ENCODE measurements at regions not wholly inside any gene's neighbourhood (a gene's known extent, or its start where the extent isn't known, plus 50 kb on each side); places are given as distances from the start of the nearest gene placed in this dataset.

DNA sequence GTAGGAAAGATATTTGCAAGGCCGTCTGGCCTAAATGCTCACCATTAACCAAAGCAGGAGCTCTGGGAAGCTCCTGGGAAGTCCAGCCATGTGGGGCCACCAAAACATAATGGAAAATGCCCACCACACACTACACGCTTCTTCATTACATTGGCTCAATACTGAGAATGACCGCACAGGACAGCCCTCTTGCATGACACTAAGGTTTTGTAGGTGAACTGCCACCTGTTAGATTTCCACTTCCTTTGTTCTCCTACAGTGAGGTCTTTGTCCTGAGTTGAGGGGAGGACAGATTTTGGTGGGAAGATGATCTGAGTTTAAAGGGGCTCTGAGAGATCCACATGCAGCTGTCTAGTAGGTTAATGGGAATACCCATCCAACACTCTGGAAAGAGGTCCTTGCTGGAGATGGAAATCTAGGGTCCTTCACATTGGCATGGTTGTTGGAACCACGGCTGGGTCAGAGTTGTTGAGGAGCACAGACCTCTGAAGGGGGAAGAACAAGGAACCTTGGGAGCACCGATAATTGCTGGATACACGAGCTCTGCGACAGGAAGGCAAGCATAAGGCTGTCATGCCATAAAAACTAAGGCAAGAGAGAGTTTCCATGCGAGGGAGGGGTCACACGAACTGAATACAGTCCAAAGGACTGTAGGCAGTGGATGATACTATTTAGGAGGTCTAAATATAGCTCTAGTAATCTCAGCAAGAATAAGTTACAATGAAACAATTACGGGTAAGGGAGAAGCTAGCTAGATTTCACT lies 105.5 kb upstream of the IRF2BP2 start:
- H3K36me3 ChIP-seq (ENCODE audit: control insufficient read depth in 2 of 2, extremely low read depth in 1 of 2, insufficient read depth in 2 of 2, low read length in 2 of 2): no peaks in the 10 kb centered on the region
- DNase-seq (ENCODE audit: low read depth, low spot score) (no peak), FAIRE-seq (no peak)
- TF ChIP-seq EZH2 (IDR thresholded peaks at IDR 0.05; ENCODE audit: low read length): no peak
- TF ChIP-seq, protein P1, sequence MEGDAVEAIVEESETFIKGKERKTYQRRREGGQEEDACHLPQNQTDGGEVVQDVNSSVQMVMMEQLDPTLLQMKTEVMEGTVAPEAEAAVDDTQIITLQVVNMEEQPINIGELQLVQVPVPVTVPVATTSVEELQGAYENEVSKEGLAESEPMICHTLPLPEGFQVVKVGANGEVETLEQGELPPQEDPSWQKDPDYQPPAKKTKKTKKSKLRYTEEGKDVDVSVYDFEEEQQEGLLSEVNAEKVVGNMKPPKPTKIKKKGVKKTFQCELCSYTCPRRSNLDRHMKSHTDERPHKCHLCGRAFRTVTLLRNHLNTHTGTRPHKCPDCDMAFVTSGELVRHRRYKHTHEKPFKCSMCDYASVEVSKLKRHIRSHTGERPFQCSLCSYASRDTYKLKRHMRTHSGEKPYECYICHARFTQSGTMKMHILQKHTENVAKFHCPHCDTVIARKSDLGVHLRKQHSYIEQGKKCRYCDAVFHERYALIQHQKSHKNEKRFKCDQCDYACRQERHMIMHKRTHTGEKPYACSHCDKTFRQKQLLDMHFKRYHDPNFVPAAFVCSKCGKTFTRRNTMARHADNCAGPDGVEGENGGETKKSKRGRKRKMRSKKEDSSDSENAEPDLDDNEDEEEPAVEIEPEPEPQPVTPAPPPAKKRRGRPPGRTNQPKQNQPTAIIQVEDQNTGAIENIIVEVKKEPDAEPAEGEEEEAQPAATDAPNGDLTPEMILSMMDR (optimal IDR thresholded peaks at IDR 0.05 in 1 of 3, IDR thresholded peaks at IDR 0.05 in 1 of 3, conservative IDR thresholded peaks at IDR 0.05 in 1 of 3; ENCODE audit: extremely low read depth in 1 of 3, insufficient read depth in 2 of 3, low read length in 3 of 3): no peak
- no peaks in the 10 kb centered on the region for H3K9me3 ChIP-seq (ENCODE audit: control insufficient read depth, low read depth, low read length)
- no peaks in the 10 kb centered on the region for H3K27me3 ChIP-seq (ENCODE audit: control insufficient read depth, extremely low read depth, insufficient read depth, low read length)
- H2AFZ ChIP-seq (ENCODE audit: control insufficient read depth, low read length): no peak overlapping the region
- H3K9me1 ChIP-seq (ENCODE audit: control insufficient read depth, extremely low read depth, insufficient read depth, low read length): no peaks in the 10 kb centered on the region
- no peaks in the 10 kb centered on the region for H4K20me1 ChIP-seq (ENCODE audit: control insufficient read depth, extremely low read depth, insufficient read depth, low read length)
- H3K27ac ChIP-seq (ENCODE audit: control insufficient read depth, insufficient read depth, low read length): no peak overlapping the region
- H3K4me1 ChIP-seq (ENCODE audit: control insufficient read depth, extremely low read depth, insufficient read depth, low read length): no peaks in the 10 kb centered on the region
- H3K79me2 ChIP-seq (ENCODE audit: control insufficient read depth, insufficient read depth, low read length): no peaks in the 10 kb centered on the region
- H3K9ac ChIP-seq (ENCODE audit: control insufficient read depth, extremely low read depth, insufficient read depth, low read length): no peak overlapping the region
- dilution Hi-C loops (cut with MboI; ENCODE audit: extremely low pct_ligation_motif_present, low sequenced_read_pairs): no loop called here
- H3K4me3 ChIP-seq (ENCODE audit: control insufficient read depth in 2 of 3, extremely low read depth in 1 of 3, insufficient read depth in 2 of 3, low read depth in 1 of 3, low read length in 3 of 3): no peak overlapping the region
- no peak overlapping the region for H3K4me2 ChIP-seq (ENCODE audit: control insufficient read depth, extremely low read depth, insufficient read depth, low read depth, low read length)

DNA sequence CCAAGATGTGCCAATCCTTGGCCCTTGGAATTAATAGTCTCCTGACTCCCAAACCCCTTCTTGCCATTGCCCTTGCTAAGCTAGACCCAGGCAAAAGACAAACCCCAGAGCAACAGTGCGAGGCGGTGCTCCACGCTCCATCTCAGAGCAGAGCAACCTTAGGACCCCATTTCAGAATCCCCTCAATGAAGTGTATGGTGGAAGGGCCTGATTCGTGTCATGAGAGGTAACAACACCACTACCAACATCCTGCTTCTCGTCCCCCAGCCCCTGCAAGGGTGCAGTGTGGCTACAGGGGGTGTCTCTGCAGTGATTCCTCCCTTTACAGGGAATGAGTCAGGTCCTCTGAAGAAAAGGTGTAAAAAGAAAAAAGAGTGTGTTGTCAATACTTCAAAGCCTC lies 103.9 kb upstream of the IRF2BP2 start:
- H3K27me3 ChIP-seq (ENCODE audit: control insufficient read depth, extremely low read depth, insufficient read depth, low read length): no peaks in the 10 kb centered on the region
- no peaks in the 10 kb centered on the region for H3K36me3 ChIP-seq (ENCODE audit: control insufficient read depth in 2 of 2, extremely low read depth in 1 of 2, insufficient read depth in 2 of 2, low read length in 2 of 2)
- no peak for DNase-seq (ENCODE audit: low read depth, low spot score)
- H3K4me3 ChIP-seq (ENCODE audit: control insufficient read depth in 2 of 3, extremely low read depth in 1 of 3, insufficient read depth in 2 of 3, low read depth in 1 of 3, low read length in 3 of 3): no peak overlapping the region
- H3K4me1 ChIP-seq (ENCODE audit: control insufficient read depth, extremely low read depth, insufficient read depth, low read length): peaks cover 7% of the 10 kb centered on the region
- H3K79me2 ChIP-seq (ENCODE audit: control insufficient read depth, insufficient read depth, low read length): no peaks in the 10 kb centered on the region
- H2AFZ ChIP-seq (ENCODE audit: control insufficient read depth, low read length): no peak overlapping the region
- dilution Hi-C loops (cut with MboI; ENCODE audit: extremely low pct_ligation_motif_present, low sequenced_read_pairs): no loop called here
- no peaks in the 10 kb centered on the region for H3K9me3 ChIP-seq (ENCODE audit: control insufficient read depth, low read depth, low read length)
- no peak overlapping the region for H3K27ac ChIP-seq (ENCODE audit: control insufficient read depth, insufficient read depth, low read length)
- FAIRE-seq: no peak
- H3K9ac ChIP-seq (ENCODE audit: control insufficient read depth, extremely low read depth, insufficient read depth, low read length): no peak overlapping the region
- TF ChIP-seq EZH2 (IDR thresholded peaks at IDR 0.05; ENCODE audit: low read length): no peak
- TF ChIP-seq, protein P1 (optimal IDR thresholded peaks at IDR 0.05 in 1 of 3, IDR thresholded peaks at IDR 0.05 in 1 of 3, conservative IDR thresholded peaks at IDR 0.05 in 1 of 3; ENCODE audit: extremely low read depth in 1 of 3, insufficient read depth in 2 of 3, low read length in 3 of 3): no peak
- no peaks in the 10 kb centered on the region for H4K20me1 ChIP-seq (ENCODE audit: control insufficient read depth, extremely low read depth, insufficient read depth, low read length)
- no peaks in the 10 kb centered on the region for H3K9me1 ChIP-seq (ENCODE audit: control insufficient read depth, extremely low read depth, insufficient read depth, low read length)
- H3K4me2 ChIP-seq (ENCODE audit: control insufficient read depth, extremely low read depth, insufficient read depth, low read depth, low read length): no peak overlapping the region
